ENCODE measurements at regions not wholly inside any gene's neighbourhood (a gene's known extent, or its start where the extent isn't known, plus 50 kb on each side); places are given as distances from the start of the nearest gene placed in this dataset.
"Not testable (repeated sequence)": the region's sequence is repeated elsewhere in the genome, so short reads cannot be mapped to it uniquely, and the experiment has no call there.

DNA sequence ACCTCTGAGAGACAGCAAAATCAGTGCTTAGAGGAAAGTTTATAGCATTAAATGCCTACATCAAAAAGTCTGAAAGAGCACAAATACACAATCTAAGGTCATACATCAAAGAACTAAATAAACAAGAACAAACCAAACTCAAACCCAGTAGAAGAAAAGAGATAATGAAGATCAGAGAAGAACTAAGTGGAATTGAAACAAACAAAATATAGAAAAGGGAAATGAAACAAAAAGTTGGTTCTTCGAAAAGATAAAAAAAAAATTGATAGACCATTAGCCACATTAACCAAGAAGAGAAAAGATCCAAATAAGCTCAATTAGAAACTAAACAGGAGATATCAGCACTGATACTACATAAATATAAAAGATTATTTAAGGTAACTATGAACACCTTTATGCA, 280.0 kb upstream of the NRG3 start:
- DNase-seq (ENCODE audit: low spot score) = no peak

DNA sequence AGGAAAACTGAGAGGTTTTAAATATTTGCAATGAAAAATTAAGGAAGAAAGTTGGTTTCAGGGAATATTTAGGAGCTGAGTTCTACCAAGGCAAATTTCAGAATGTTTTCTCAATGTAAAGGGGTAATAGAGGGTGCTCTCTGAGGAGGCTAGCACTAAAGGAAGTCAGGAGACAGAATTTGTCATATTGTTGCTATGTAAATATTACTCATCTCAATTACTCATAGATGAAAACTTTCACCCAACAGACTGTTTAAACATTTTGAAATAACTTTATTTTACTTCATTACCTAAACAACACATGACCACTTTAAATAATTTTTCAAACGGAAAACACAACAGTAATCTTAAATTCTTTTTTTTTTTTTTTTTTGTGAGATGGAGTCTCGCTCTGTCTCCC, 274.8 kb upstream of the NRG3 start:
- DNase-seq (ENCODE audit: low spot score) = no peak

GRCh38 chr10:81603106-81603620, 271.8 kb upstream of the NRG3 start:
- no peak for DNase-seq (ENCODE audit: low spot score)

- not testable (repeated sequence) for DNase-seq (ENCODE audit: low spot score)
These were observed 230.5 kb upstream of the NRG3 start for GRCh38 chr10:81644485-81644884.

GRCh38 chr10:81655986-81656385, 219.0 kb upstream of the NRG3 start:
- DNase-seq (ENCODE audit: low spot score) = no peak

DNA sequence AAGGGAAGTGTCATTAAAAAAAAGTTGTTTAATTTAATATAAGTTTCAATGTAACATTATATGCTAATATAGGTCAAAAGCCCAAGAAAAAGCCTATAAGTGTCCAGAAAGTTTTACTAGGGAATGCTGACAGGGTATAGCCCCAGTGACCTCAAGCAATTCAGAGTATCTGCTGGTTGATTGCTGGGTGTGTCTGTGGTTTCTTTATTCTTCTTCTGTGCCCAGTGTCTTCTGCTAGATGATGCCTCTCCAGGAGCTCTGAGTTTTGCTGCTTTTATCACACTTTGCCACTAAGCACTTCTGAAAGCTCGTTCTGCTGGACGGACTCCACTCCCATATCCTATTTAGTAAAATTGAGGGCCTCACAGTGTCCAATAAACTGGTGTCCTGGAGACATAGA, 212.2 kb upstream of the NRG3 start:
- no peak for DNase-seq (ENCODE audit: low spot score)

GRCh38 chr10:81664800-81665199, 210.2 kb upstream of the NRG3 start:
- not testable (repeated sequence) for DNase-seq (ENCODE audit: low spot score)

DNA sequence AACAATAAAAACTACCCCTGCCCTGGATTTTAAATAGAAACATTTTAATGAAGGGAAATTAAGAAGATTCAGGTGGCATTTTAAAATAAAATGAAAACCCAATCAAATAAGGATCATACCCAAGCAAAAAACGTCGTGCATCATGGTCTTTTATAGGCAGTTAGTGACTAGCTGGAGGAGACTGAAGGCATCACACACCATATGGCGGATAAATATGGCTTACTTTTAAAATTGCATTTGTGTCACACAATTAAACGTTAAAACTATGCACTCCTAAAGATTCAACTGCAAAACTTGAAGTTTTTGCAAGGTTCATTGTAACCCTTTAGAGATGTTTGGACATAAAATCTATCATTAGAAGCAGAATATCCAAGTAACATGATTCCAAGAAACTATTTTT, 200.1 kb upstream of the NRG3 start:
- no peak for DNase-seq (ENCODE audit: low spot score)

DNA sequence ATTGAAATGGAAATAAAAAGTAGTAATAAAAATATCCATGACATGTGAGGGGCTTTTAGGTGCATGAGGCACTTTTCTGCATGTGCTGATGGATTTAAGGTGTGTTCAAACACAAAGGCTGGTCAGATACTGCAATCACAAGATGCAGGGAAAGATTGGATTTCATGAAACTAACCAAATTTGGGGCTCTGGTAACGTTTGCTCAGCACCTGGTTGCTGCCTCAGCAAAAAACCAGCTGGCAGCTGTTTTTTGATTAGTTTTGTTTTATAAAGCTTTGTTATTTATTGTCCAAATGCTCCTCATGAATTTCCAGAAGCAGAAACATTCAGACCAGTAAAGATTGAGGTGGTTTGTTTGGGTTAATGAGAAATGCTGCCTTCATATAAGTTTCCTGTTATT, 195.7 kb upstream of the NRG3 start:
- no peak for DNase-seq (ENCODE audit: low spot score)

DNA sequence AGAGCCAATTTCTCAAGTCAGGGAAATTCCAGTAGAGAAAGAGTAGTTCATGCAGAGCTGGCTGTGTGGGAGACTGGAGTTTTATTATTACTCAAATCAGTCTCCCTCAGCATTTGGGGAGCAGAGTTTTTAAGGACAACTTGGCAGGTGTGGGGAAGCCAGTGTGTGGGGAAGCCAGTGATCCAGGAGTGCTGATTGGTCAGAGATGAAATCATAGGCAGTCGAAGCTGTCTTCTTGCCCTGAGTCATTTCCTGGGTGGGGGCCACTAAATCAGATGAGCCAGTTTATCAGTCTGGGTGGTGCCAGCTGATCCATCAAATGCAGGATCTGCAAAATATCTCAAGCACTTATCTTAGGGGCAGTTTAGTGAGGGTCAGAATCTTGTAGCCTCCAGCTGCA, 194.6 kb upstream of the NRG3 start:
- DNase-seq (ENCODE audit: low spot score) = no peak

GRCh38 chr10:81688459-81688858, 186.5 kb upstream of the NRG3 start:
- DNase-seq (ENCODE audit: low spot score) = no peak

DNA sequence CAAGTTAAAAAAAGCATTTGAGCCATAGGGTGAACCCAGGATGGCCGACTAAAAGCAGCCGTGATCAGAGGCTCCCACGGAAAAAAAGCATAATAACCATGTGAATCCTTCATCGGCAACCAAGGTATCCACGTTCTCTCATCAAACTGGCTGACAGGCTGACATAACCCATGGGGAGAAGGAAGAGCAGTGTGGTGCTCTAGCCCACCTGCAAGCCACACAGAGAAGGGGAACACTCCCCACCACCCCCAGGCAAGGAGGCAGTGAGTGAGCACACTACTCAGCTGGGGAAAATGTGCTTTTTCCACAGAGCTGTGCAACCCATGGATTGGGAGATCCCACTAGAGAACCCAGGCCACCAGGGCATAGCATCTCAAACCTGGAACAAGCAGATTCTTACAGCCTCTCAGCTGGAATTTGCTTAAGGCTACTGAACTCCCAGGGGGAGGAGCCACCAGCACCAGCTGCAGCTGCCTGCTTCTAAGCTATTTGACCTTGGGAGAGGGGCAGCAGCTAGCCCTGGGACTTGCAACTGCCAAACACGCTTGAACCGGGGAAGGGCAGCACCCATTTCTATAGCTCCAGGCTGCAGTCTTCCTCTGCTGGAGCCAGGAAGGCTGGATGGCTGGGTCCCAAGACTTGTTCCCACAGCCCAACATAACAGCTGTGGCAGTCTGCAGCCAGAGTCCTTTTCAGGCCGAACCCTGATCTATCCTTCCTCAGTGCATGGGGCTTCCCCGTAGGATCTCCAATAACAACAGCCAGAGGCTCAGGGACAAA, 178.2 kb upstream of the NRG3 start:
- DNase-seq (ENCODE audit: low spot score) = no peak

DNA sequence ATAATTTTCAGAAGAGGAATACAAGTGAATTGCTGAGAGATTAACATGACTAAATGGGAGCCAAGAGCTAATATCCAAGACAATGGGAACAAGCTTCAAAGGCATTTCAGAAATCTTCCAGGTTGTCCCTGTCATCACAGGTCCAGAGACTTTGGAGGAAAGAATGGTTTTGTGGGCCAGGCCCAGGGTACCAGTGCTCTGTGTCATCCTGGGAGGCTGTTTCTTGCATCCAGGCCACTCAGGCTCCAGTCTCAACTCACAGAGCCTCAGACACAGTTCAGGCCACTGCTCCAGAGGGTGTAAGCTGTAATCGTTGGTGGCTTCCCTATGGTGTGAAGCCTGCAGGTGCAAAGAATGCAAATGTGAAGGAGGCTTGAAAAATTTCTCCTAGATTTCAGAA, 170.4 kb upstream of the NRG3 start:
- no peak for DNase-seq (ENCODE audit: low spot score)

DNA sequence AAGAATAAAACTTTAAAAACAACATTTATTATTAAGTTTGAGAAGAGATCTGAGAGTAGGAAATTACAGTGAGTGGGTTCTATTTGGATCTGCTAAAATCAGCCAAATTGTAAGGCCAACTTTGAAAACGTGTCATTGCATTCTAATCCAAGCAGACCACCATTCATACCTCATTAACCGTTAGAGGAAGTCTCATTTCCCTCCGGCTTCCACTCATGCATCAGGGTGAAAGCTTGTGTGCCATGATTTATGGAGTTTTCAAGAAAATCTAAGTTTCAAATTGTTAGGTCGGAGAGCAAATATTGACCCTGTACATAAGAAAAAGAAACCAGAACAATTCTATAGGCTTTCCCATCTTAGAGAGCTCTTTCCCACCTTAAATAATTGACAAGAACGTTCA, 166.6 kb upstream of the NRG3 start:
- DNase-seq (ENCODE audit: low spot score) = no peak

GRCh38 chr10:81708929-81709328, 166.1 kb upstream of the NRG3 start:
- no peak for DNase-seq (ENCODE audit: low spot score)

DNA sequence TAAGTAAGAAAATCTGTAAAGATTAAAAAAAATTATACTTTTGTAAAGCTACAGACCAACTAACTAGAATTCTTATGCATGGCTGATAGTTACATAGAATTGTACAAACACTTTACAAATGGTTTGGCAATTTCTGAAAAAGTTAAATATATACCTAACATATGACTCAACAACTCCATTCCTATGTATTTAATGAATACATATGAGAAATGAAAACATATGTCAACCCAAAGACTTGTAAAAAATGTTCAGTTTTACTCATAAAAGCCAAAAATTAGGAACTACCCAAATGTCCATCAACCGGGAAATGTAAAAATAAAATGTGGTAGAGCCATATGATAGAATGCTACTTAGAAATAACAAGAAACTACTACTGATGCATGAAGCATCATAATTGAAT, 152.6 kb upstream of the NRG3 start:
- no peak for DNase-seq (ENCODE audit: low spot score)

- DNase-seq (ENCODE audit: low spot score) = no peak
These were observed 150.6 kb upstream of the NRG3 start for GRCh38 chr10:81724431-81724830.

GRCh38 chr10:81725851-81726250, 149.1 kb upstream of the NRG3 start:
- DNase-seq (ENCODE audit: low spot score) = no peak

DNA sequence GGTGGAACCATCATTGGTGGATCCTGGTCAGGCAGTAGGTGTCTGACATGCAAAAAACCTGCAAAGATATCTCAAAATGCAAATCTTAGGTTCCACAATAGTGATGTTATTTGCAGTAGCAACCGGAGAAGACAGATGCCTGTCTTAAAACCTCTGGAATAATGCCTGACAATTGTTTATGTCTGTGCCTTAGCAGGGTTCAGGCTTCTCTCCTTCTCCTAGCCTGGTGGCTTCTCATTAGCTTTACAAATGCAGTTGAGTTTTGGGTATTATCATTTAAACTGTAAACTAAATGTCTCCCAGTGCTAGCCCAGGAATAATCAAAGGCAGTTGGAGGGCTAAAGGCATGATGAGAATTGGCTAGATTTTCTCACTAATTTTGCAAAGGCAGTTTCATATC, 146.3 kb upstream of the NRG3 start:
- DNase-seq (ENCODE audit: low spot score) = no peak

DNA sequence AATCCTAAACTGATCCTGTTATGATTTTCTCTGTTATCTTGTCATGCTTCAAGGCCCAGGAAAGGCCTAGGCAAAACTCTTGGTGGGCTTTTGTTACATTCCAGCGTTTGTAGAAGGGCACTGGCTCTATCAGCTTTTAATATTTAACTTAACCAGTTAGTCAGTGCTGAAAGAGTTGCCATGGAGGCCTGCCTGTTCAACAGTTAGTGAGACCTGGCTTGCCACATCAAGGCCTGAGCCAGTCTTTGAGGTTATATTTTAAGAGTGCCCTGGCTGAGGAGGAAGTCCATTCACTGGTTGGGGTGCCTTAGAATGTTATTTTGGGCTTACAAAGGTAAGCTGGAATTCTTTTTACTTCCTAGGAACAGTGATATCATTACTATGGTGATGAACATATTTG, 144.1 kb upstream of the NRG3 start:
- no peak for DNase-seq (ENCODE audit: low spot score)

DNA sequence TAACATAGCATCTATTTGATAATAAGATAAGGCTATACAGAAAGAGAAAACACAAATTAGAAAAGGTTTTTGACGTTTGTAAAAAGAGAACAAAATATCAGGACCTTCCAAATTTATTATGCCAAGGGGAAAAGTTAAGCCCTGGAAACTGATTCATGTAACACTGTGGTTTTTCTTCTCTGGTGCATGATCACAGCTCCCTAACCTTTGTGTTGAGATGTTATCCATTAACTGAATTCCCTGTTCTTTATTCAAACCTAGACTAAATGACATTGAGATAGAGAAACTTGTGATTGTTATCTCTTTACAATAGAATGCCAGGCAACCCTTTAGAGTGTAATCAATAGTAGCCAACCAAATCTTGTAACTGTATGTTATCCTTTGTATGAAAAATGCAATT, 141.5 kb upstream of the NRG3 start:
- DNase-seq (ENCODE audit: low spot score) = no peak

DNA sequence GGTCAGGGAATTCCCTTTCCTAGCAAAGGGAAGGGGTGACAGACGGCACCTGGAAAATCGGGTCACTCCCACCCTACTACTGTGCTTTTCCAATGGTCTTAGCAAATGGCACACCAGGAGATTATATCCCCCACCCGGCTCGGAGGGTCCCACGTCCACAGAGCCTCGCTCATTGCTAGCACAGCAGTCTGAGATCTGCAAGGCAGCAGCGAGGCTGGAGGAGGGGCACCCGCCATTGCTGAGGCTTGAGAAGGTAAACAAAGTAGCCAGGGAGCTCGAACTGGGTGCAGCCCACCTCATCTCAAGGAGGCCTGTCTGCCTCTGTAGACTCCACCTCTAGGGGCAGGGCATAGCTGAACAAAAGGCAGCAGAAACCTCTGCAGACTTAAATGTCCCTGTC, 139.8 kb upstream of the NRG3 start:
- DNase-seq (ENCODE audit: low spot score) = not testable (repeated sequence)

GRCh38 chr10:81759111-81759510, 115.9 kb upstream of the NRG3 start:
- DNase-seq (ENCODE audit: low spot score) = no peak

DNA sequence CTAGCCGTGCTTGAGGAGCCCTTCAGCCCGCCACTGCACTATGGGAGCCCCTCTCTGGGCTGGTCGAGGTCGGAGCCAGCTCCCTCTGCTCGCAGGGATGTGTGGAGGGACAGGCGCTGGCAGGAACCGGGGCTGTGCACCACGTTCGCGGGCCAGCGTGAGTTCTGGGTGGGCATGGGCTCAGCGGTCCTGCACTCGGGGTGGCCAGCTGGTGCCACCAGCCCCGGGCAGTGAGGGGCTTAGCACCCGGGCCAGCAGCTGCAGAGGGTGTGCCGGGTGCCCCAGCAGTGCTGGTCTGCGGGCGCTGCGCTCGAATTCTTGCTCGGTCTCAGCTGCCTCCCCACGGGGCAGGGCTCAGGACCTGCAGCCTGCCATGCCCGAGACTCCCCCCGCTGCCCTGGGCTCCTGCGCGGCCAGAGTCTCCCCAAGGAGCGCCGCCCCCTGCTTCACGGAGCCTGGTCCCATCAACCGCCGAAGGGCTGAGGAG, 90.8 kb upstream of the NRG3 start:
- no peak for DNase-seq (ENCODE audit: low spot score)
